Endothelial cell of umbilical vein (primary cell): ENCODE measurements at regions not wholly inside any gene's neighbourhood (a gene's known extent, or its start where the extent isn't known, plus 50 kb on each side); places are given as distances from the start of the nearest gene placed in this dataset.

Experiments used
- BruUV-seq: library from RNA; stranded (reverse); fragments of 400-500 nt; replicated peaks from 2 replicates; lab custom pipeline; 2021; lab: Mats Ljungman, UMichigan
- CTCF ChIA-PET: fragments of 300-600, 350-600 bp; sonication (Branson Sonifier 250); formaldehyde crosslinking; loops from one replicate; lab custom pipeline; 2021; ENCODE audit warnings: antibody characterized with exemption, inconsistent platforms; lab: Charles Lee
- POLR2A ChIA-PET: fragments of 300-600, 350-600 bp; sonication (Branson Sonifier 250); formaldehyde crosslinking; loops from one replicate; lab custom pipeline; 2021; ENCODE audit warnings: antibody characterized with exemption, inconsistent platforms; lab: Charles Lee
- DNase-seq: peaks from one replicate; pipeline ENCODE4 v3.0.0-alpha.2; 2011; ENCODE audit warnings: low read depth, low spot score
- FAIRE-seq: peaks from 2 replicates; lab custom pipeline; 2011; peaks lifted over from hg19 to GRCh38; lab: Jason Lieb, UNC
- H2AFZ ChIP-seq: 2 replicates; pipeline ENCODE4 v1.6.0; 2012; ENCODE audit warnings: low read depth, low read length, control low read depth, inconsistent platforms
- H3K27ac ChIP-seq: 2 replicates; pipeline ENCODE4 v1.5.1; 2011; ENCODE audit warnings: low read depth, mild to moderate bottlenecking, control low read depth, low read length, moderate library complexity; ENCODE audit not compliant: insufficient read depth
- H3K27me3 ChIP-seq, 2 experiments: 2 replicates each; pipeline versions ENCODE4 v1.6.0 to v1.6.1; 2011; ENCODE audit warnings: low read length in 2 of 2, mixed read lengths in 1 of 2; ENCODE audit not compliant: control insufficient read depth in 2 of 2, insufficient read depth in 2 of 2
- H3K36me3 ChIP-seq, 2 experiments: 2 replicates in 1 of 2; 3 replicates in 1 of 2; pipeline ENCODE4 v1.5.1; 2011; ENCODE audit warnings: low read length in 2 of 2, mild to moderate bottlenecking in 1 of 2, moderate library complexity in 1 of 2; ENCODE audit not compliant: control insufficient read depth in 2 of 2, insufficient read depth in 2 of 2; ENCODE audit errors: extremely low read depth in 1 of 2
- H3K4me1 ChIP-seq: 3 replicates; pipeline ENCODE4 v1.5.1; 2011; ENCODE audit warnings: mild to moderate bottlenecking, low read length; ENCODE audit not compliant: control insufficient read depth, insufficient read depth; ENCODE audit errors: extremely low read depth
- H3K4me2 ChIP-seq: 2 replicates; pipeline ENCODE4 v1.6.1; 2011; ENCODE audit warnings: low read length, control low read depth, mixed read lengths; ENCODE audit not compliant: insufficient read depth
- H3K4me3 ChIP-seq, 3 experiments: fragments of 200-600 bp in 1 of 3; sonication (generic), shearing (Covaris generic) in 1 of 3; replicated peaks in 1 of 3; 2 replicates each; pipeline ENCODE4 v1.5.1; 2011 to 2016; ENCODE audit warnings: control low read depth in 3 of 3, low read length in 3 of 3, mild to moderate bottlenecking in 2 of 3, inconsistent platforms in 1 of 3, low read depth in 1 of 3, moderate library complexity in 1 of 3; ENCODE audit not compliant: insufficient read depth in 1 of 3
- H3K79me2 ChIP-seq: 2 replicates; pipeline ENCODE4 v1.6.0; 2012; ENCODE audit warnings: low read length, inconsistent platforms; ENCODE audit not compliant: control insufficient read depth, insufficient read depth
- H3K9ac ChIP-seq: replicated peaks from 2 replicates; pipeline ENCODE3; 2011; ENCODE audit warnings: low read length, control low read depth; ENCODE audit not compliant: insufficient read depth; ENCODE audit errors: extremely low read depth
- H3K9me1 ChIP-seq: replicated peaks from 3 replicates; pipeline ENCODE4 v1.6.0; 2011; ENCODE audit warnings: mild to moderate bottlenecking, low read length; ENCODE audit not compliant: control insufficient read depth, insufficient read depth; ENCODE audit errors: extremely low read depth
- H3K9me3 ChIP-seq: replicated peaks from 2 replicates; pipeline ENCODE4 v1.5.1; 2012; ENCODE audit warnings: low read length, inconsistent platforms; ENCODE audit not compliant: control insufficient read depth, insufficient read depth
- H4K20me1 ChIP-seq: replicated peaks from 2 replicates; pipeline ENCODE3; 2011; ENCODE audit warnings: mild to moderate bottlenecking, low read length; ENCODE audit not compliant: control insufficient read depth, insufficient read depth; ENCODE audit errors: extremely low read depth
- CTCF ChIP-seq, 2 donors: IDR thresholded peaks; 1 replicate in 1 of 2; 2 replicates in 1 of 2; pipeline ENCODE4 v1.5.1; 2011; ENCODE audit warnings: low read length in 2 of 2, mild to moderate bottlenecking in 2 of 2, moderate library complexity in 2 of 2, control low read depth in 1 of 2, inconsistent platforms in 1 of 2, low read depth in 1 of 2; ENCODE audit not compliant: insufficient read depth in 1 of 2; ENCODE audit errors: extremely low read depth in 1 of 2
- EZH2 ChIP-seq: IDR thresholded peaks from 2 replicates; pipeline ENCODE4 v1.6.1; 2012; ENCODE audit warnings: borderline replicate concordance, low read depth, mild to moderate bottlenecking, moderate library complexity, low read length, inconsistent platforms; ENCODE audit not compliant: severe bottlenecking
- FOS ChIP-seq: IDR thresholded peaks from 2 replicates; pipeline ENCODE4 v1.6.1; 2011; ENCODE audit warnings: mild to moderate bottlenecking, low read length, moderate library complexity, borderline replicate concordance; ENCODE audit not compliant: insufficient read depth
- GATA2 ChIP-seq: IDR thresholded peaks from 2 replicates; pipeline ENCODE4 v1.7.0; 2011; ENCODE audit warnings: low read depth, mild to moderate bottlenecking, moderate library complexity, mixed read lengths, low read length; ENCODE audit not compliant: insufficient read length, insufficient read depth
- JUN ChIP-seq: IDR thresholded peaks from 2 replicates; pipeline ENCODE4 v1.6.1; 2011; ENCODE audit warnings: borderline replicate concordance, low read depth; ENCODE audit not compliant: insufficient read length, insufficient read depth
- MAX ChIP-seq: IDR thresholded peaks from 2 replicates; pipeline ENCODE4 v1.6.1; 2011; ENCODE audit not compliant: insufficient read depth, insufficient read length
- MYC ChIP-seq: IDR thresholded peaks from one replicate; pipeline ENCODE4 v1.6.1; 2011; ENCODE audit warnings: mild to moderate bottlenecking, low read depth, low read length
- POLR2A ChIP-seq: IDR thresholded peaks from 2 replicates; pipeline ENCODE4 v1.6.1; 2012; ENCODE audit warnings: low read depth, mild to moderate bottlenecking, control low read depth, low read length
- POLR2AphosphoS5 ChIP-seq: IDR thresholded peaks from 2 replicates; pipeline ENCODE4 v1.6.1; 2012; ENCODE audit warnings: low read depth, mild to moderate bottlenecking, control low read depth, low read length, moderate library complexity; ENCODE audit not compliant: insufficient read depth
- dilution Hi-C: fragments of 300-500 bp; cut with MboI; formaldehyde crosslinking; loops from one replicate; pipeline ENCODE4 v1.15.0; 2019; ENCODE audit warnings: low sequenced_read_pairs; ENCODE audit not compliant: extremely low pct_ligation_motif_present
- intact Hi-C: fragments of 100-400 bp; cut with micrococcal nuclease; formaldehyde crosslinking; loops from one replicate; pipeline ENCODE4 v1.10.0; 2022

GRCh38 chr5:53165431-53166182 is 56.0 kb upstream of the MOCS2 start:
- Histone ChIP-seq H3K9me1 (no peaks in the 10 kb centered on the region), H3K4me1 (no peaks in the 10 kb centered on the region), H3K27ac (no peak overlapping the region), H3K9ac (no peak overlapping the region), H2AFZ (no peak overlapping the region), H4K20me1 (no peaks in the 10 kb centered on the region), H3K9me3 (no peaks in the 10 kb centered on the region), H3K79me2 (no peaks in the 10 kb centered on the region), H3K4me2 (no peak overlapping the region), H3K4me3 (no peak overlapping the region), H3K36me3 (no peaks in the 10 kb centered on the region), H3K27me3 (peaks cover 4 to 12% of the 10 kb centered on the region in 2 experiments)
- CTCF ChIA-PET = interaction anchor here (2.1 kb wide), 1 partner anchor 1069 kb away, joined by 6 read pairs; no protein-coding TSS in a partner anchor
- DNase-seq (no peak), FAIRE-seq (no peak)
- POLR2A ChIA-PET = no interaction called here
- no TSS peak for BruUV-seq
- intact Hi-C loops = no loop called here
- no peak for TF ChIP-seq EZH2
- TF ChIP-seq JUN = no peak
- TF ChIP-seq POLR2A = no peak
- TF ChIP-seq CTCF (IDR thresholded peaks at IDR 0.05; ENCODE audit: extremely low read depth in 1 of 2, insufficient read depth in 1 of 2, low read depth in 1 of 2, low read length in 2 of 2) = no peak
- no peak for TF ChIP-seq POLR2AphosphoS5
- no peak for TF ChIP-seq MAX
- no peak for TF ChIP-seq FOS
- TF ChIP-seq GATA2 = no peak
- no peak for TF ChIP-seq MYC
- dilution Hi-C loops = no loop called here
